NT2/D1 (cell line): ENCODE measurements at regions not wholly inside any gene's neighbourhood (a gene's known extent, or its start where the extent isn't known, plus 50 kb on each side); places are given as distances from the start of the nearest gene placed in this dataset.

Experiments used
- SUZ12 ChIP-seq: IDR thresholded peaks from 2 replicates; pipeline ENCODE4 v1.6.1; 2011; ENCODE audit not compliant: insufficient read length, insufficient read depth; ENCODE audit errors: extremely low read depth
- YY1 ChIP-seq: IDR thresholded peaks from 2 replicates; pipeline ENCODE4 v1.6.1; 2011; ENCODE audit not compliant: insufficient read length, insufficient read depth
- ZNF274 ChIP-seq: IDR thresholded peaks from 2 replicates; pipeline ENCODE4 v1.6.1; 2011; ENCODE audit warnings: mild to moderate bottlenecking, low read depth, low read length

DNA sequence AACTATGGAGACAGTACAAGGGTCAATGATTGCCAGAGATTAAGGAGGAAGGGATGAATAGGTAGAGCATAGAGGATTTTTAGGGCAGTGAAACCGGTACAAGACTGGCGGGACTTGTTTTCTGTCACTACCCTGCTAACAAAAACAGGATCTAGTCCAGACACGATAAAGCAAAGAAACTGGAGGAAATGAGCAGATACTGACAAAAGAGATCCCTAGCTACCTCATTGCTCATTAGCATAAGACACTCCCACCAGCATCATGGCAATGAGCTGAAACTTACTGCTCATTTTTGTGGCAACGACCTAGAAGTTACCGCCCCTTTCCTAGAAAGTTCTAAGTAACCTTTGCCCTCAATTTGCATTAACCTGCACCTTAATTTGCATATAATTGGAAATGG, 131.2 kb downstream of the ETAA1 start:
- TF ChIP-seq YY1 (no peak), SUZ12 (no peak), ZNF274 (no peak)
